Naive thymus-derived CD4-positive, alpha-beta T cell (primary cell): ENCODE measurements at regions not wholly inside any gene's neighbourhood (a gene's known extent, or its start where the extent isn't known, plus 50 kb on each side); places are given as distances from the start of the nearest gene placed in this dataset.
"Not testable (repeated sequence)": the region's sequence is repeated elsewhere in the genome, so short reads cannot be mapped to it uniquely, and the experiment has no call there.

Source experiments
- ATAC-seq: fragments of 150-1000 bp; cut with Tn5 transposase; 2 replicates; pipeline ENCODE4 v1.10.0; 2021; ENCODE audit warnings: mild to moderate bottlenecking, moderate library complexity
- CTCF ChIA-PET: fragments of 350-600 bp; sonication (Branson Sonifier 250); formaldehyde crosslinking; loops from one replicate; lab custom pipeline; 2021; ENCODE audit warnings: antibody characterized with exemption; lab: Charles Lee
- POLR2A ChIA-PET: fragments of 350-600 bp; sonication (Branson Sonifier 250); formaldehyde crosslinking; loops from one replicate; lab custom pipeline; 2021; ENCODE audit warnings: antibody characterized with exemption, inconsistent platforms; lab: Charles Lee
- DNase-seq, 9 donors: peaks; one replicate each; pipeline versions ENCODE4 v3.0.0 to v3.0.0-alpha.2; 2020 to 2022; ENCODE audit warnings: mixed read lengths in 1 of 9
- H3K27ac ChIP-seq: one replicate; pipeline ENCODE4 v1.7.0; 2013; ENCODE audit warnings: mild to moderate bottlenecking, low read depth, low read length, moderate library complexity
- H3K27me3 ChIP-seq, 2 donors: one replicate each; pipeline ENCODE4 v1.7.0; 2013; ENCODE audit warnings: low read length in 2 of 2, mild to moderate bottlenecking in 2 of 2, moderate library complexity in 2 of 2; ENCODE audit not compliant: control insufficient read depth in 2 of 2, insufficient read depth in 2 of 2
- H3K36me3 ChIP-seq, 3 experiments: 1 replicate in 2 of 3; 2 replicates in 1 of 3; pipeline ENCODE4 v1.7.0; 2013; ENCODE audit warnings: low read length in 3 of 3, mild to moderate bottlenecking in 3 of 3, moderate library complexity in 1 of 3; ENCODE audit not compliant: insufficient read depth in 3 of 3, control insufficient read depth in 2 of 3
- H3K4me1 ChIP-seq, 2 donors: one replicate each; pipeline ENCODE4 v1.7.0; 2013; ENCODE audit warnings: low read length in 2 of 2, mild to moderate bottlenecking in 2 of 2, moderate library complexity in 1 of 2; ENCODE audit not compliant: control insufficient read depth in 2 of 2, insufficient read depth in 2 of 2
- H3K4me3 ChIP-seq: 2 replicates; pipeline ENCODE4 v1.7.0; 2013; ENCODE audit warnings: mild to moderate bottlenecking, low read length
- H3K9me3 ChIP-seq, 3 experiments: 1 replicate in 2 of 3; 2 replicates in 1 of 3; pipeline ENCODE4 v1.7.0; 2013; ENCODE audit warnings: low read length in 3 of 3; ENCODE audit not compliant: control insufficient read depth in 2 of 3
- H3K27ac Mint-ChIP-seq, 9 donors: one replicate each; pipeline ENCODE4 v1.8.0; 2020 to 2022; ENCODE audit warnings: mixed read lengths in 9 of 9, mild to moderate bottlenecking in 8 of 9, moderate library complexity in 5 of 9, inconsistent platforms in 2 of 9
- H3K27me3 Mint-ChIP-seq, 5 donors: one replicate each; pipeline ENCODE4 v1.8.0; 2021 to 2022; ENCODE audit warnings: mixed read lengths in 5 of 5, mild to moderate bottlenecking in 1 of 5
- H3K36me3 Mint-ChIP-seq, 5 donors: one replicate each; pipeline ENCODE4 v1.8.0; 2020 to 2022; ENCODE audit warnings: mixed read lengths in 5 of 5, mild to moderate bottlenecking in 3 of 5, inconsistent platforms in 1 of 5
- H3K4me1 Mint-ChIP-seq, 7 donors: one replicate each; pipeline ENCODE4 v1.8.0; 2020 to 2022; ENCODE audit warnings: mixed read lengths in 7 of 7, mild to moderate bottlenecking in 3 of 7, inconsistent platforms in 1 of 7
- H3K4me3 Mint-ChIP-seq, 10 donors: one replicate each; pipeline ENCODE4 v1.8.0; 2020 to 2022; ENCODE audit warnings: mild to moderate bottlenecking in 10 of 10, mixed read lengths in 10 of 10, moderate library complexity in 6 of 10, inconsistent platforms in 2 of 10
- H3K9me3 Mint-ChIP-seq, 11 donors: one replicate each; pipeline ENCODE4 v1.8.0; 2020 to 2022; ENCODE audit warnings: mixed read lengths in 11 of 11, mild to moderate bottlenecking in 4 of 11, inconsistent platforms in 1 of 11, moderate library complexity in 1 of 11
- intact Hi-C, 2 donors: fragments of 100-400 bp; cut with micrococcal nuclease; formaldehyde crosslinking; loops; one replicate each; pipeline ENCODE4 v1.15.1; 2023

- CTCF ChIA-PET: no interaction called here
Observed at GRCh38 chr10:109633846-109634245, 289.5 kb downstream of the XPNPEP1 start.

GRCh38 chr10:109633017-109633416, 290.3 kb downstream of the XPNPEP1 start:
- H3K9me3 Mint-ChIP-seq, DNase-seq, H3K4me1 Mint-ChIP-seq, ATAC-seq, H3K4me3 Mint-ChIP-seq, H3K4me3 ChIP-seq, intact Hi-C loops, H3K27ac Mint-ChIP-seq, H3K36me3 Mint-ChIP-seq, H3K27me3 Mint-ChIP-seq, H3K27me3 ChIP-seq, H3K27ac ChIP-seq, POLR2A ChIA-PET, H3K36me3 ChIP-seq, H3K4me1 ChIP-seq, H3K9me3 ChIP-seq, CTCF ChIA-PET: not testable (repeated sequence)

More at GRCh38 chr10:109633846-109634245, 289.5 kb downstream of the XPNPEP1 start:
- H3K4me3 Mint-ChIP-seq: no peak overlapping the region
- intact Hi-C loops: no loop called here
- DNase-seq (no peak), ATAC-seq (no peak)
- H3K27ac Mint-ChIP-seq: no peak overlapping the region
- no peak overlapping the region for H3K4me3 ChIP-seq
- H3K27me3 ChIP-seq: no peaks in the 10 kb centered on the region
- H3K9me3 Mint-ChIP-seq: peaks cover 0 to 9% (median 2%) of the 10 kb centered on the region in 11 donors
- H3K36me3 Mint-ChIP-seq: no peaks in the 10 kb centered on the region
- no peaks in the 10 kb centered on the region for H3K4me1 ChIP-seq
- no peaks in the 10 kb centered on the region for H3K36me3 ChIP-seq
- H3K27ac ChIP-seq: no peak overlapping the region
- no peaks in the 10 kb centered on the region for H3K27me3 Mint-ChIP-seq
- no peaks in the 10 kb centered on the region for H3K4me1 Mint-ChIP-seq
- POLR2A ChIA-PET: no interaction called here
- H3K9me3 ChIP-seq: peaks cover 0 to 4% (median 0%) of the 10 kb centered on the region in 3 experiments

GRCh38 chr10:109624939-109625338, 298.4 kb downstream of the XPNPEP1 start:
- DNase-seq (no peak), ATAC-seq (no peak)
- H3K4me1 ChIP-seq: no peaks in the 10 kb centered on the region
- H3K27ac ChIP-seq: no peak overlapping the region
- H3K9me3 ChIP-seq: no peaks in the 10 kb centered on the region
- H3K36me3 ChIP-seq: no peaks in the 10 kb centered on the region
- Mint-ChIP-seq H3K4me1 (no peaks in the 10 kb centered on the region), H3K9me3 (peaks cover 0 to 8% (median 2%) of the 10 kb centered on the region in 11 donors), H3K4me3 (no peak overlapping the region), H3K27ac (no peak overlapping the region), H3K36me3 (no peaks in the 10 kb centered on the region), H3K27me3 (peaks cover 0 to 6% (median 0%) of the 10 kb centered on the region in 5 donors)
- intact Hi-C loops: no loop called here
- H3K4me3 ChIP-seq: no peak overlapping the region
- ChIA-PET CTCF (no interaction called here), POLR2A (no interaction called here)
- no peaks in the 10 kb centered on the region for H3K27me3 ChIP-seq

GRCh38 chr10:109622566-109622965, 300.7 kb downstream of the XPNPEP1 start:
- H3K36me3 ChIP-seq: no peaks in the 10 kb centered on the region
- H3K4me1 ChIP-seq: no peaks in the 10 kb centered on the region
- ATAC-seq: no peak
- no peak for DNase-seq
- H3K27ac Mint-ChIP-seq: no peak overlapping the region
- POLR2A ChIA-PET: no interaction called here
- intact Hi-C loops: no loop called here
- no peaks in the 10 kb centered on the region for H3K36me3 Mint-ChIP-seq
- H3K27ac ChIP-seq: no peak overlapping the region
- H3K9me3 Mint-ChIP-seq: peaks cover 0 to 8% (median 1%) of the 10 kb centered on the region in 11 donors
- no peak overlapping the region for H3K4me3 ChIP-seq
- no peaks in the 10 kb centered on the region for H3K27me3 ChIP-seq
- H3K4me3 Mint-ChIP-seq: no peak overlapping the region
- H3K27me3 Mint-ChIP-seq: peaks cover 0 to 6% (median 0%) of the 10 kb centered on the region in 5 donors
- H3K4me1 Mint-ChIP-seq: no peaks in the 10 kb centered on the region
- CTCF ChIA-PET: no interaction called here
- H3K9me3 ChIP-seq: no peaks in the 10 kb centered on the region

GRCh38 chr10:109620396-109620795, 302.9 kb downstream of the XPNPEP1 start:
- no peak overlapping the region for H3K4me3 Mint-ChIP-seq
- H3K27ac Mint-ChIP-seq: no peak overlapping the region
- no peaks in the 10 kb centered on the region for H3K36me3 ChIP-seq
- H3K9me3 ChIP-seq: no peaks in the 10 kb centered on the region
- H3K27ac ChIP-seq: no peak overlapping the region
- ATAC-seq (no peak), DNase-seq (no peak)
- ChIA-PET CTCF (no interaction called here), POLR2A (no interaction called here)
- no peaks in the 10 kb centered on the region for H3K4me1 Mint-ChIP-seq
- H3K4me1 ChIP-seq: no peaks in the 10 kb centered on the region
- intact Hi-C loops: no loop called here
- H3K4me3 ChIP-seq: no peak overlapping the region
- H3K27me3 Mint-ChIP-seq: peaks cover 0 to 3% (median 0%) of the 10 kb centered on the region in 5 donors
- no peaks in the 10 kb centered on the region for H3K27me3 ChIP-seq
- peaks cover 0 to 3% (median 0%) of the 10 kb centered on the region in 5 donors for H3K36me3 Mint-ChIP-seq
- H3K9me3 Mint-ChIP-seq: peaks cover 0 to 13% (median 3%) of the 10 kb centered on the region in 11 donors

GRCh38 chr10:109619914-109620313, 303.4 kb downstream of the XPNPEP1 start:
- Mint-ChIP-seq H3K4me1 (no peaks in the 10 kb centered on the region), H3K9me3 (peaks cover 0 to 13% (median 4%) of the 10 kb centered on the region in 11 donors), H3K36me3 (peaks cover 0 to 3% (median 0%) of the 10 kb centered on the region in 5 donors), H3K4me3 (no peak overlapping the region), H3K27ac (no peak overlapping the region), H3K27me3 (peaks cover 0 to 3% (median 0%) of the 10 kb centered on the region in 5 donors)
- no peak for DNase-seq
- intact Hi-C loops: no loop called here
- POLR2A ChIA-PET: no interaction called here
- Histone ChIP-seq H3K9me3 (no peaks in the 10 kb centered on the region), H3K4me1 (no peaks in the 10 kb centered on the region), H3K27ac (no peak overlapping the region), H3K36me3 (no peaks in the 10 kb centered on the region), H3K4me3 (no peak overlapping the region), H3K27me3 (no peaks in the 10 kb centered on the region)
- CTCF ChIA-PET: no interaction called here
- no peak for ATAC-seq

GRCh38 chr10:109618748-109619147, 304.6 kb downstream of the XPNPEP1 start:
- DNase-seq (no peak), ATAC-seq (no peak)
- H3K4me3 Mint-ChIP-seq: no peak overlapping the region
- H3K27ac ChIP-seq: no peak overlapping the region
- POLR2A ChIA-PET: no interaction called here
- H3K9me3 ChIP-seq: no peaks in the 10 kb centered on the region
- no peaks in the 10 kb centered on the region for H3K27me3 ChIP-seq
- no peak overlapping the region for H3K4me3 ChIP-seq
- H3K27me3 Mint-ChIP-seq: peaks cover 0 to 3% (median 0%) of the 10 kb centered on the region in 5 donors
- H3K36me3 Mint-ChIP-seq: peaks cover 0 to 3% (median 0%) of the 10 kb centered on the region in 5 donors
- H3K27ac Mint-ChIP-seq: no peak overlapping the region
- H3K4me1 Mint-ChIP-seq: no peaks in the 10 kb centered on the region
- intact Hi-C loops: no loop called here
- CTCF ChIA-PET: no interaction called here
- no peaks in the 10 kb centered on the region for H3K36me3 ChIP-seq
- peaks cover 0 to 10% (median 4%) of the 10 kb centered on the region in 11 donors for H3K9me3 Mint-ChIP-seq
- no peaks in the 10 kb centered on the region for H3K4me1 ChIP-seq
